ENCODE measurements at regions not wholly inside any gene's neighbourhood (a gene's known extent, or its start where the extent isn't known, plus 50 kb on each side); places are given as distances from the start of the nearest gene placed in this dataset.

DNA sequence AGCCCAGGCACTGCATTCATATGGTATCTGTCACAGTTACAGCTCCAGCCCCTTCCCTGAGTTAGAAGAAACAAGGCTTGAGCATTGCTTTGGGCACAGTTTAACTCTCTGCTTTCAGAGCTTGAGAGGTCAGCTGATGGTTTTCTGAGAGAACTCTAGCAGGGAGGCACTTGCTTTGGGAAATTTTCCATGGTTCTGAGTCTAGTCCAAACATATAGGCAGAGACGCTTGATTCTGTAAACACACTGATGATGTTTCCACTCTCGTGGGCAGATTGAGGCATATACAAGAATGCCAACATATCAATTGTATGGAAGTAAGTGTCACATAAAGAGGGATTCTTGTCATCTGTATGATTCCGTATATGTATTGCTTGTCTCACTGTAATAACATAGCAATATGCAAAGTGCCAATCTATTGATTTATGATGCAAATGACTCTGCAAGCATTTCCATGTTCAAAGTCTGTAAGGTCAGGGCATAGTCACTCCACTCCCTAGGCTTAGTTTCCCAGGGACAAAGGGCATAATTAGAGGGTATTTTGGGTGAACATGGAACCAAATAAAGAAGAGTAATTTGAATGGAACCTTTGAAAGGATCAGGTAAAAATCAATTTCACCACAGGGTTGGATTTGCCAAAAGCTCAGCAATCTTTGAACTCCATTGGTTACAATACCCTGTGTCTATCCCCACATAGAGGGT is 239.0 kb downstream of the INHBA start (continued):
- TF ChIP-seq, protein P1, sequence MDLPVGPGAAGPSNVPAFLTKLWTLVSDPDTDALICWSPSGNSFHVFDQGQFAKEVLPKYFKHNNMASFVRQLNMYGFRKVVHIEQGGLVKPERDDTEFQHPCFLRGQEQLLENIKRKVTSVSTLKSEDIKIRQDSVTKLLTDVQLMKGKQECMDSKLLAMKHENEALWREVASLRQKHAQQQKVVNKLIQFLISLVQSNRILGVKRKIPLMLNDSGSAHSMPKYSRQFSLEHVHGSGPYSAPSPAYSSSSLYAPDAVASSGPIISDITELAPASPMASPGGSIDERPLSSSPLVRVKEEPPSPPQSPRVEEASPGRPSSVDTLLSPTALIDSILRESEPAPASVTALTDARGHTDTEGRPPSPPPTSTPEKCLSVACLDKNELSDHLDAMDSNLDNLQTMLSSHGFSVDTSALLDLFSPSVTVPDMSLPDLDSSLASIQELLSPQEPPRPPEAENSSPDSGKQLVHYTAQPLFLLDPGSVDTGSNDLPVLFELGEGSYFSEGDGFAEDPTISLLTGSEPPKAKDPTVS (IDR thresholded peaks at IDR 0.05; ENCODE audit: low read depth, low read length) = no peak
- TF ChIP-seq IKZF2 (IDR thresholded peaks at IDR 0.05) (no peak), CEBPB (IDR thresholded peaks at IDR 0.05; ENCODE audit: borderline replicate concordance in 1 of 2, low read depth in 2 of 2, low read length in 2 of 2) (no peak), NFIC (IDR thresholded peaks at IDR 0.05; ENCODE audit: low read depth, low read length) (no peak), CREB1 (IDR thresholded peaks at IDR 0.05; ENCODE audit: low read depth) (no peak), MTA3 (IDR thresholded peaks at IDR 0.05; ENCODE audit: borderline replicate concordance, low read length) (no peak), NFYB (IDR thresholded peaks at IDR 0.05; ENCODE audit: insufficient read depth, low read depth, low read length) (no peak), MTA2 (IDR thresholded peaks at IDR 0.05; ENCODE audit: low read depth) (no peak), RB1 (IDR thresholded peaks at IDR 0.05; ENCODE audit: borderline replicate concordance) (no peak), RAD51 (IDR thresholded peaks at IDR 0.05) (no peak), STAT1 (conservative IDR thresholded peaks at IDR 0.05) (no peak), ZNF592 (IDR thresholded peaks at IDR 0.05) (no peak), RUNX3 (IDR thresholded peaks at IDR 0.05; ENCODE audit: low read length) (no peak)
- TF ChIP-seq, protein P2, sequence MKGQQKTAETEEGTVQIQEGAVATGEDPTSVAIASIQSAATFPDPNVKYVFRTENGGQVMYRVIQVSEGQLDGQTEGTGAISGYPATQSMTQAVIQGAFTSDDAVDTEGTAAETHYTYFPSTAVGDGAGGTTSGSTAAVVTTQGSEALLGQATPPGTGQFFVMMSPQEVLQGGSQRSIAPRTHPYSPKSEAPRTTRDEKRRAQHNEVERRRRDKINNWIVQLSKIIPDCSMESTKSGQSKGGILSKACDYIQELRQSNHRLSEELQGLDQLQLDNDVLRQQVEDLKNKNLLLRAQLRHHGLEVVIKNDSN (IDR thresholded peaks at IDR 0.05; ENCODE audit: borderline replicate concordance, extremely low read length, insufficient read depth, low read depth, low read length) = no peak

Data from GM12878 (cell line).